Neural cell (in vitro differentiated cells): ENCODE measurements at regions not wholly inside any gene's neighbourhood (a gene's known extent, or its start where the extent isn't known, plus 50 kb on each side); places are given as distances from the start of the nearest gene placed in this dataset.

Experiments used
- CTCF ChIP-seq: fragments of 450-650 bp; IDR thresholded peaks from 2 replicates; pipeline ENCODE4 v1.5.1; 2014; ENCODE audit warnings: antibody characterized with exemption, mild to moderate bottlenecking, moderate library complexity; ENCODE audit not compliant: poor library complexity, severe bottlenecking
- EP300 ChIP-seq: fragments of 450-650 bp; conservative IDR thresholded peaks from 2 replicates; pipeline ENCODE4 v1.6.1; 2014; ENCODE audit warnings: antibody characterized with exemption, mild to moderate bottlenecking, moderate library complexity; ENCODE audit not compliant: poor library complexity, severe bottlenecking
- POLR2AphosphoS5 ChIP-seq: IDR thresholded peaks from 2 replicates; pipeline ENCODE4 v1.6.1; 2012

- TF ChIP-seq CTCF: no peak
- no peak for TF ChIP-seq POLR2AphosphoS5
- TF ChIP-seq EP300: no peak
Measured at GRCh38 chr5:106874974-106875373, 795.8 kb downstream of the EFNA5 start.
